ENCODE measurements at regions not wholly inside any gene's neighbourhood (a gene's known extent, or its start where the extent isn't known, plus 50 kb on each side); places are given as distances from the start of the nearest gene placed in this dataset.

GRCh38 chr13:99653526-99653925, 152.3 kb downstream of the TM9SF2 start:
- H3K79me2 ChIP-seq (ENCODE audit: low read length), result peaks cover 5% of the 10 kb centered on the region; the same call in 1 of the 2 replicates
- H3K27me3 ChIP-seq (ENCODE audit: low read depth, low read length), result peaks cover 6% of the 10 kb centered on the region; the same call in 1 of the 2 replicates
- peaks cover 28% of the 10 kb centered on the region for H3K4me1 ChIP-seq (ENCODE audit: low read length)
- H3K27ac ChIP-seq (ENCODE audit: low read length), result no peak overlapping the region
- H3K9me3 ChIP-seq (ENCODE audit: insufficient read depth, low read length), result no peaks in the 10 kb centered on the region
- no peak overlapping the region for H3K4me3 ChIP-seq (ENCODE audit: low read length)
- peaks cover 12% of the 10 kb centered on the region; the same call in 1 of the 2 replicates for H4K20me1 ChIP-seq (ENCODE audit: insufficient read depth, low read length)
- no peak overlapping the region for H2AFZ ChIP-seq (ENCODE audit: low read depth, low read length)
- no peak overlapping the region for H3K4me2 ChIP-seq (ENCODE audit: low read length)
- H3K9ac ChIP-seq (ENCODE audit: low read length), result no peak overlapping the region
- TF ChIP-seq CTCF (IDR thresholded peaks at IDR 0.05; ENCODE audit: low read depth, low read length), result no peak
- TF ChIP-seq EZH2phosphoT487 (IDR thresholded peaks at IDR 0.05; ENCODE audit: low read depth), result no peak
- no peaks in the 10 kb centered on the region for H3K36me3 ChIP-seq (replicated peaks; ENCODE audit: low read depth, low read length)

DNA sequence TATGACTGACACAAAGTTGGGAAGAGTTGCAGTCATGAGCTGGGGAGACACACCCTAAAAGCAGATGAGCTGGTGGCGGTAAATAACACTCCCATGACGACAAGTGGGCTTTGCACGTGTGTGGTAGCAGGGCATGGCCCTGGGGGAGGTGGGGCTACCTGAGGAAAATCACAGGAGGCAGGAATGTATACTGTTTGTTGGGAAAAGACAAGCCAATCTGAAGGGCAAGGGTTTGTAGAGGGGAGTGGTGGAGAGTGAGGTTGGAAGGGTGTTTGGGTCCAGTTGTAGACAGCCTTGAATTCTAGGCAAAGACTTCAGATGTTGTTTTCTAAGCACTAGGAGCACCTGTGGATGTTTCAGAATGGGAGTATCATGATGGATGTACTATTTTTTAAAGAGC, 151.6 kb downstream of the TM9SF2 start:
- H4K20me1 ChIP-seq (ENCODE audit: insufficient read depth, low read length), result peaks cover 12% of the 10 kb centered on the region; the same call in 1 of the 2 replicates
- H3K27ac ChIP-seq (ENCODE audit: low read length), result no peak overlapping the region
- H3K4me2 ChIP-seq (ENCODE audit: low read length), result no peak overlapping the region
- H3K4me3 ChIP-seq (ENCODE audit: low read length), result no peak overlapping the region
- no peaks in the 10 kb centered on the region for H3K9me3 ChIP-seq (ENCODE audit: insufficient read depth, low read length)
- peaks cover 5% of the 10 kb centered on the region; the same call in 1 of the 2 replicates for H3K79me2 ChIP-seq (ENCODE audit: low read length)
- no peaks in the 10 kb centered on the region for H3K36me3 ChIP-seq (replicated peaks; ENCODE audit: low read depth, low read length)
- no peak overlapping the region for H3K9ac ChIP-seq (ENCODE audit: low read length)
- TF ChIP-seq EZH2phosphoT487 (IDR thresholded peaks at IDR 0.05; ENCODE audit: low read depth), result no peak
- TF ChIP-seq CTCF (IDR thresholded peaks at IDR 0.05; ENCODE audit: low read depth, low read length), result no peak
- peaks cover 22% of the 10 kb centered on the region for H3K4me1 ChIP-seq (ENCODE audit: low read length)
- peaks cover 6% of the 10 kb centered on the region; the same call in 1 of the 2 replicates for H3K27me3 ChIP-seq (ENCODE audit: low read depth, low read length)
- no peak overlapping the region for H2AFZ ChIP-seq (ENCODE audit: low read depth, low read length)

DNA sequence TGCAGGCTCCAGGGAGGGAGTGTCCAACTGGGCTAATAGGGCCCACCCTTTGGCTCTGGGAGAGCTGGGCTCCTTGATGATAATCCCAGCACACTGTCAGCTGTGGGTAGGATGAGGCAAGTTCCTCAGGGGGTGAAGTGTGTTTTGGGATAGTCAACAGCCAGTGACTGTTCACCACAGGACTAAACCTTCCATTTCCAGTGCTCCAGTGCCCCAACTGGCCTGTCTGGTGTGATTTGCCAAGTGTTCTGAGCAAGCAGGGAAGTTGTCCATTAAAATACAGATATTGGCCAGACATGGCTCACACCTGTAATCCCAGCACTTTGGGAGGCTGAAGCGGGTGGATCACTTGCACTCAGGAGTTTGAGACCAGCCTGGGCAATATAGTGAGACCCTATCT, 150.9 kb downstream of the TM9SF2 start:
- H2AFZ ChIP-seq (ENCODE audit: low read depth, low read length), result no peak overlapping the region
- no peak for TF ChIP-seq EZH2phosphoT487 (IDR thresholded peaks at IDR 0.05; ENCODE audit: low read depth)
- TF ChIP-seq CTCF (IDR thresholded peaks at IDR 0.05; ENCODE audit: low read depth, low read length), result no peak
- H3K4me3 ChIP-seq (ENCODE audit: low read length), result no peak overlapping the region
- H3K79me2 ChIP-seq (ENCODE audit: low read length), result peaks cover 5% of the 10 kb centered on the region; the same call in 1 of the 2 replicates
- no peaks in the 10 kb centered on the region for H3K36me3 ChIP-seq (replicated peaks; ENCODE audit: low read depth, low read length)
- peaks cover 15% of the 10 kb centered on the region; the same call in 1 of the 2 replicates for H4K20me1 ChIP-seq (ENCODE audit: insufficient read depth, low read length)
- H3K4me1 ChIP-seq (ENCODE audit: low read length), result peaks cover 17% of the 10 kb centered on the region
- H3K4me2 ChIP-seq (ENCODE audit: low read length), result no peak overlapping the region
- H3K27me3 ChIP-seq (ENCODE audit: low read depth, low read length), result peaks cover 5% of the 10 kb centered on the region; the same call in 1 of the 2 replicates
- H3K27ac ChIP-seq (ENCODE audit: low read length), result no peak overlapping the region
- no peak overlapping the region for H3K9ac ChIP-seq (ENCODE audit: low read length)
- no peaks in the 10 kb centered on the region for H3K9me3 ChIP-seq (ENCODE audit: insufficient read depth, low read length)

GRCh38 chr13:99651016-99651415, 149.7 kb downstream of the TM9SF2 start:
- Histone ChIP-seq H3K4me1 (ENCODE audit: low read length) (peaks cover 8% of the 10 kb centered on the region), H3K27ac (ENCODE audit: low read length) (no peak overlapping the region), H3K79me2 (ENCODE audit: low read length) (peaks cover 5% of the 10 kb centered on the region; the same call in 1 of the 2 replicates), H4K20me1 (ENCODE audit: insufficient read depth, low read length) (peaks cover 12% of the 10 kb centered on the region; the same call in 1 of the 2 replicates), H3K4me3 (ENCODE audit: low read length) (no peak overlapping the region), H3K4me2 (ENCODE audit: low read length) (no peak overlapping the region), H3K36me3 (replicated peaks; ENCODE audit: low read depth, low read length) (no peaks in the 10 kb centered on the region), H3K27me3 (ENCODE audit: low read depth, low read length) (no peaks in the 10 kb centered on the region), H2AFZ (ENCODE audit: low read depth, low read length) (no peak overlapping the region), H3K9ac (ENCODE audit: low read length) (no peak overlapping the region), H3K9me3 (ENCODE audit: insufficient read depth, low read length) (no peaks in the 10 kb centered on the region)
- TF ChIP-seq EZH2phosphoT487 (IDR thresholded peaks at IDR 0.05; ENCODE audit: low read depth) (no peak), CTCF (IDR thresholded peaks at IDR 0.05; ENCODE audit: low read depth, low read length) (no peak)
